H1 (cell line): ENCODE measurements at regions not wholly inside any gene's neighbourhood (a gene's known extent, or its start where the extent isn't known, plus 50 kb on each side); places are given as distances from the start of the nearest gene placed in this dataset.

Source experiments
- EGR1 ChIP-seq: IDR thresholded peaks from 2 replicates; pipeline ENCODE4 v1.6.1; 2011; ENCODE audit warnings: low read depth, low read length, borderline replicate concordance
- POLR2A ChIP-seq, 2 experiments: IDR thresholded peaks; 1 replicate in 1 of 2; 2 replicates in 1 of 2; pipeline ENCODE4 v1.6.1; 2011; ENCODE audit warnings: low read depth in 2 of 2, low read length in 2 of 2, mild to moderate bottlenecking in 2 of 2; ENCODE audit errors: control extremely low read depth in 1 of 2
- SP2 ChIP-seq: IDR thresholded peaks from 2 replicates; pipeline ENCODE4 v1.6.1; 2012; ENCODE audit warnings: mild to moderate bottlenecking, low read length, inconsistent platforms
- TF ChIP-seq, protein P1 (sequence below), 3 experiments: IDR thresholded peaks; 1 replicate in 2 of 3; 2 replicates in 1 of 3; pipeline versions ENCODE4 v1.5.1 to v1.6.1; 2011; ENCODE audit warnings: low read length in 3 of 3, mild to moderate bottlenecking in 3 of 3, inconsistent platforms in 2 of 3, low read depth in 1 of 3, moderate library complexity in 1 of 3; ENCODE audit not compliant: insufficient read depth in 1 of 3; ENCODE audit errors: control extremely low read depth in 1 of 3

DNA sequence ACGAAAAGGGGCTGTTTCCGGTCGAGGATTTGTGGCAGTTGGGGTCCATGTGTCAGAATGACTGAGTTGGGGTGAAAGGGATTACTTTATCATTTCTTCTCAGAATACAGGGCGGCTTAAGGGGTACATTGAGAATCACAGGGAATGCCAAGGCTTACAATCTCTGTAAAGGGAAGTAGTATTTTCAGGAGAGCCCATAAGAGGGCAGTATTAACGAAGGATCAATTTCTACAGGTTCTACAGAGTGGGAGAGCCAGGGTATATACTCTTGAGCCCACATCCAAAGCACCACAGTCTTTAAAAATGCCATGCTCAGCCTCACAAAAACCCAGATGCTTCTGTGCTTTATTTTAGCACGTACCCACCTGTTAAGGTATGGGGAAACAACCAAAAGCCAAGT is 67.7 kb upstream of the ZXDA start:
- no peak for TF ChIP-seq POLR2A (IDR thresholded peaks at IDR 0.05; ENCODE audit: control extremely low read depth in 1 of 2, low read depth in 2 of 2, low read length in 2 of 2)
- TF ChIP-seq, protein P1, sequence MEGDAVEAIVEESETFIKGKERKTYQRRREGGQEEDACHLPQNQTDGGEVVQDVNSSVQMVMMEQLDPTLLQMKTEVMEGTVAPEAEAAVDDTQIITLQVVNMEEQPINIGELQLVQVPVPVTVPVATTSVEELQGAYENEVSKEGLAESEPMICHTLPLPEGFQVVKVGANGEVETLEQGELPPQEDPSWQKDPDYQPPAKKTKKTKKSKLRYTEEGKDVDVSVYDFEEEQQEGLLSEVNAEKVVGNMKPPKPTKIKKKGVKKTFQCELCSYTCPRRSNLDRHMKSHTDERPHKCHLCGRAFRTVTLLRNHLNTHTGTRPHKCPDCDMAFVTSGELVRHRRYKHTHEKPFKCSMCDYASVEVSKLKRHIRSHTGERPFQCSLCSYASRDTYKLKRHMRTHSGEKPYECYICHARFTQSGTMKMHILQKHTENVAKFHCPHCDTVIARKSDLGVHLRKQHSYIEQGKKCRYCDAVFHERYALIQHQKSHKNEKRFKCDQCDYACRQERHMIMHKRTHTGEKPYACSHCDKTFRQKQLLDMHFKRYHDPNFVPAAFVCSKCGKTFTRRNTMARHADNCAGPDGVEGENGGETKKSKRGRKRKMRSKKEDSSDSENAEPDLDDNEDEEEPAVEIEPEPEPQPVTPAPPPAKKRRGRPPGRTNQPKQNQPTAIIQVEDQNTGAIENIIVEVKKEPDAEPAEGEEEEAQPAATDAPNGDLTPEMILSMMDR (IDR thresholded peaks at IDR 0.05; ENCODE audit: control extremely low read depth in 1 of 3, insufficient read depth in 1 of 3, low read depth in 1 of 3, low read length in 3 of 3), result no peak
- TF ChIP-seq SP2, result no peak
- no peak for TF ChIP-seq EGR1
